HG03175 (cell line): ENCODE measurements at regions not wholly inside any gene's neighbourhood (a gene's known extent, or its start where the extent isn't known, plus 50 kb on each side); places are given as distances from the start of the nearest gene placed in this dataset.
A peak's percentile ranks its signal among the peaks of the same experiment; 100 is the strongest.

Experiments used
- ATAC-seq: cut with Tn5 transposase; IDR thresholded peaks from one replicate; pipeline ENCODE4 v1.9.1; 2021; ENCODE audit warnings: mild to moderate bottlenecking, moderate library complexity; ENCODE audit not compliant: unreplicated experiment

DNA sequence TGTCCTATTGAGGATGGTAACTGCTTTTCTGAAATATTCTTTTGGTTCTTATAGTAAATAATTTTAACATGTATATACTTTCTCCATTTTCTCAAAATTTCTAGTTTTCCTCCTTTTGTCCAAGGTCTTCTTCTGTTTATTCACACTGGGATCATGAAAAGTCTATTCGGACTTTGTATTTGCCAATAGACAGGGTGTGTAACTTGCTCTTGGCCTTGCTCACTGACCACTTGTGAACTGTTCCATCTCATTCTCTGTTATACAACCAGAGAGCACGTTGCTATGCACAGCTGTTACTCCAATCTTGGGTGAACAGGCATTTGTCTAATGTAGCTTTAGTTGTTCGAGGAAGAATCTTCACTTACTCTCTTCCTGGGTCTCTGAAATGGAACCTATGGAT lies 388.9 kb downstream of the SH3GL2 start:
- no peak for ATAC-seq

DNA sequence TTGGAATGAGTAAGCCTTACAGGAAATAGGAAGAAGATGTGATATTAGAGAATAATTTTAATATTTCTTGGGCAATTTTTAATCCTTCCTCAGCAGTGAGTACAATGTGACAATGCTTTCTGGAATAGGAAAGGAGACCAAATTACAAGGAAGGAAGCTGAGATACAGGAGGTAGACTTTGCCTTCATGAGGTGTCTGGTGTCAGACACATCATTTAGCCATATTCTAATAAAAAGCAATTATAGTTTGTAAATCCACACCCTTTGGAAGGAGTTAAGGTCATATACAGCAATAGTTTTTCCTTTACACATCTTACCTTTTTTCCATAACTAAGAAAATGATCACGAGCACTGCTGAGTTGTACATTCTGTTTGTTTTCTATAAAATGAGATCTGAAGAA lies 390.4 kb downstream of the SH3GL2 start:
- ATAC-seq, result no peak

DNA sequence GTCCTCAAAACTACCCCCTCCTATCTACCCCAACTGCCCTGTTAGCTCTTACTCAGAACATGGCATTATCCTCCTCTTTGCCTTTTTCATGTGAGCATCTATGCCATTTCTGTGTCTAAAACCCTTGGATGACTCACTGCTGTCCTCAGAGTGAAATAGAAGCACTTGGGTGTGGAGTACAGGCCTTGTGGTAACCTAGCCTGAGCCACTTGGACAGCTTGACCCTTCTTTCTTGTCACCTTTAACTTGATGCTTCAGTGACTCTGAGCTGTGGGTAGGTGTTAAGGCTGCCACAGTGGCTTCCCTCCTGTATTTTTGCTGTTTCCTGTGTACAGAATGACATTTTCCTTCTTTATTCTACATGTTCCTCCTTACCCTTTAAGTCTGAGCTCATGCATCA lies 391.4 kb downstream of the SH3GL2 start:
- peak; percentile 53 for ATAC-seq

DNA sequence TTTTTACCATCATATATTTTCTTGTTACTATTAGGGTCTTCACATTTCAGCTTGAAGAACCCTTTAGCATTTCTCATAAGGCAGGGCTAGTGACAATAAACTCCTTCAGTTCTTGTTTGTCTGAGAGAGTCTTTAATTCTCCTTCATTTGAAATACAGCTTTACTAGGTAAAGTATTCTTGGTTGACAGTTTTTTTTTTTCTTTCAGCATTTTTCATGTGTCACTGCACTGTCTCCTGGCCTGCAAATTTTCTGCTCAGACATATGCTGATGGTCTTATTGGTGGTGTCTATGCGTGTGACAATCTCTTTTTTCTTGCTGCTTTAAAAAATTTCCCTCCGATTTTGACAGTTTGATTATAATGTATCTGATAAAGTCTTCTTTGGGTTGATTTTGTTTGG lies 399.9 kb downstream of the SH3GL2 start:
- no peak for ATAC-seq

DNA sequence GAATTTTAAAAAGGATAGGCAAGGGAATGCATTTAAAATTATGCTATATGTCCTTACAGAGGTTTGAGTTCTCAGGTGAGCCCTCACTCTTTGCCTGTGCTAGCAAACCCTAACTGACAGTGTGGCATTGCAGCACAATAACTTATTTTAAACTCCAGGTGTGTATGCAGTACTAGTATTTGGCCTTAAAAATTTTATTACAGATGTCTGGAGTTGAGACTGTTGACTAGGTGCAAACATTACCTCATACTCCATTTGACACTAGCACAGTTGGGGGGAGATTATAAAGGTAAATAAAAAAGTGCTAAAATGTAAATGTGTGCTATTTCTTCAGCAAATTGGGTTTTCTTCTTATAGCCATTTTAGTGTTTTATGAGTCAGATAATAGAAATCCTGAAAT lies 407.7 kb downstream of the SH3GL2 start:
- no peak for ATAC-seq

DNA sequence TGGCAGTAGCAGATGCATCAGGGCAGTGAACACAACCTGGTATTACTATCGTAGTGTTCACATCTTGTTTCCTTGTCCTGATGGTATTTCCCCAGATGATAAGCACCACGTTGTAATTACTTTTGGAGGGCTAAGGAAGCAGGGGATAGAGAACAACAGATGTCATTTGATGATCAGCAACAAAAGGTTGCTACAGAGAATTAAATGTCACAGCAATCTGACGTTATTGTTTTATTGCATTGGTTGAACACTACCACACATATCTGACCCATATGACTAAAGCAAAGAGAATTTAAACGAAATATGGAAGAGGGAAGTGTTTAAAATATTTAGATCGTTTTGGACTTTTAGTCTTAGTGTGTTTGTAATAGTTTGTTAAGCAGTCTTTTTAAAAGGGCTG lies 408.3 kb downstream of the SH3GL2 start:
- ATAC-seq, result no peak

DNA sequence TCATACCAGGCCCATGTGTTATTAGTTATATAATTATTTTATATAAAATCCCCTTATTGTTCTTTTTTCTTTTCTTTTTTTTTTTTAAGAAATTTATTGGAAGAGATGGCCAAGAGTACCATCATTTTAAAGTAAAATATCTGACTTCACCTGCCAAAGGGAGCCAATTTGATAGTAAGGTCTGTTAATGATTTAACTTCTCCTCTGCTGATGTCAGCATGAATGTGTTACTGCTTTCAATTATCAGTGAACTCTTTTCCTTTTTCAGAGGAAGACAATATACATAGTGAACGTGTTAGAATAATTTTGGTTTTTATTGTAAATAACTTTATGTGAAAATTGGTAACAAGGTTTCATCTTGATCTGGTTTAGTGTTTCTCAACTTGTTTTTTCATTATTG lies 409.6 kb downstream of the SH3GL2 start:
- no peak for ATAC-seq

DNA sequence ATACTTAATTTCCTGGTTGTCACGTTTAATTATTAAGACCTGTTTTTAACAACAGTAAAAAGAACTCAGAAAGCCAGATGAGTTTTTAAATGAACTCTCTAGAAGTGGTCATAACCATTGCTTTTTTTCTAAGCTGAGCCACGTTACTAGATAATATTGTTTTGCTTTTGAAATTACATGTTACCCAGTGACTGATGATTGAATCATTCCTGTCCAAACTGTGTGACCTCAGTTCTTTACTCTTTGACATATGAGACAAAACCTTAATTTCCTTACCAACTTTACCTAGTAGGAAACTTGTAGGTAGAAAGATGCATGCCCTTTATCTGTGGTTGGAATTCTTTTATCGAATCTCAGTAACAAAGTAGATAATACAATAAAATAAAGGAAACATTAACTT lies 411.7 kb downstream of the SH3GL2 start:
- no peak for ATAC-seq

DNA sequence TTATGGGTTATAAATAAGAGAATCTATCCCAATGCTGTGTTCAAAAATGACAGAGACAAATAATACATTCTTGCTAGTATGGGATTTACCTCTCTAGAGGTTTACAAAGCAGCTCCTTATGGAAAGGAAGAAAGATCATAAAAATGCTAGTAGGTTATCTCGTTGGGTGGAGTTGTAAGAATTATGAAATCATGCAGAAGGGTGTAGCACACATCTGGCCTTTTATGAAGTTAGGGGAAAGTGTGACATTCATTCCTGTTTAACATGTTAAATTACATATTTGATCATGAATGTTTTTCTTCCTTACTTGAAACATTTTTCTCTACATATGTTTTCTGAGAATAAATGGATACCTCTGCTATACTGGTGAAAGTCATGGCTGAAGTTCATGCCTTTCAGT lies 414.2 kb downstream of the SH3GL2 start:
- no peak for ATAC-seq

DNA sequence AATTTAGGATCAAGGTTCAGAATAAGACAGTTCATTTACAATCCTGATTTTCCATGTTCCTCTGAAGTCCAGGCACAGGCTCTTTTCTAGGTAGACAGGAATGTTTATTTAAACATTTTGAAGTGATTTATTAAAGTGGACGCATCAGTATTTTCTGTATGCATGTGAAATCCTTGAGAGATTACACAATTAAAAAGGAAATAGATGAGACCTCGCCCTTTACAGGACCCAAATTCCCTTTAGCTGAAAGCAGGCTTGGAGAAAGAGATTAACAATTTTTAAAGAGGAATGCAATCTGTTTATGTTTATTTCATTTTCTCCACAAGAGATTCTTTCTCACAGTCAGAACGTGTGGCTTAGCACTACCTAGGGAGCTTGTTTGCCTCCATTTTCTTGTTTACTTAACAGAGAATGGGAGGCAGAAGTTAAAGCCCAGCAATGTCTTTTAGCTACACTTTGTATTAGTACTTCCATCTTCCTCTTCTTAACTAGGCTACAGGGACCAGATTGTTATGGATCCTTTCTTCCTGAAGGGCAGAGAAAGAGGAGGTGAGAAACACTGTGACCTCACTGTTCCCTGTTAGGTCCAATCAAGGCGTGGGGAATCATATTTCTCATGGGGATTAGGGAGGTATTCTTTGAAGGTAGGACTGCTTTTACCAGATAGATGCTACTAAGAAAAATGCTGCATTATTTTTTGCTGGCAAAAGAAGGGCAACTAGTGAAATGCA lies 416.0 kb downstream of the SH3GL2 start:
- ATAC-seq, result no peak

DNA sequence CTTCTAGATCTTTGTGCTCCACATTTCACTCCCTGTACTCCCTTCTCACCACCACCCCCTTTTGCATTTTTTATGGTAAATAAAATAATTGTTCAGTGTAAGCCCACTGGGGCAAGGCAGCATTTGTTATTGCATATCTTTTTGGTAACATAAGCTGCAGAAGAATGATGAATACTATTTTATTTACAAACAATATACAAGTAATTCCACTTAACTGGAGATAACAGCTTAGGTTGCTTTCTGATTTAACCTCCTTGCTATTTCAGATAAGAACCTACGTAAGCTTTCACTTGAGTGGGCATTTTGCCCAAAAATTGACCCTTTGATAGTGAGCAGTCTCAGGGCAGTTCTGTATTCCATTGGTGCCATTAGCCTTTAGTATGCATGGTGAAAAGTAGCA lies 417.9 kb downstream of the SH3GL2 start:
- ATAC-seq, result no peak

DNA sequence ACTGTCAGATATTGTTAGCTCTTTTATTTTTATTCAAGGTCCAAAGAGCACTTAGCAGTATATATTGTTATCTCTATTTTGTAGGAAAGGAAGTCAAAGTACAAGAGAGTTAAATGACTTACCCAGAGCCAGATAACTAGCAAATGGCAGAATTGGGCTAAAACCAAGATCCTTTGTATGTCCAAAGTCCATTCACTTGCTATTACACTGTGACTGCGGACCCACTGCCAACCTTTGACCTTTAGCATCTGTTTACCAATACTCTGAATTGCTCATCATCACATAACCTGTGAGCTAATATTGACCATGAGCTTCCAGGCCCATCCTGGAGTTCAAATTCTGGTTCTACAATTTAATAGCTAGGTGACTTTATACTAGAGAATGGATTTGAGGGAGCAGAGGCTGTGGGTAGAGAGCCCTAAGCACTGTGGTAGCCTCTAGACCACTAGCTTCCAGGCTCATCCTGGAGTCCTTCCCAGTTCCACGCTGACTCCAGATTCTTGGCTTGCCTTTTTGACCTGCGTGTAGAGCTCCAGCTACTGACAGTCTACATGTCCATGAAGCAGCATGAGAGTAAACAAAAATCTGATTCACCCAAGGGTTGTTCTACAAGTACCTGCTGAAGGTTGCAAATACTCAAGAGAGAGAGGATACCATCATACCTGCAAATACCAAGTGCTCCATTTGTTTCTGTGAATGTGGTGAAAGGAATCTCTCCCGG lies 424.0 kb downstream of the SH3GL2 start:
- no peak for ATAC-seq

DNA sequence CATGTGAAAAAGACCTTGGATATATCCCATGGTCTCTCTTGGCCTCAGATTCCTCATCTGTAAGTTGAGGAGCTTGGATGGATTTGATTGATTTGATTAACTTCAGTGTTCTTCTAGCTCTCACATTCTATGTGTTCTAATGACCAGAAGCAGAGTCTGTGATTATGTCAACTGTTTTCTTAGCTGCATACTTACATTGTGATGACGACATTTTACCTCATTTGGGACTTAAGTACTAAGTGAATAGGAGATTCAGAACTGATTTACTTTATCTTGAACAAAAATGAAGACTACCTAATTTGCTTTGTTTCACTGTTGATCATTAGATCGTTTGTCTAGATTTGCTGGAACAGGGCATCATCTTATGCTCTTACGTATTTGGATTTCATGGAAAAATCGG lies 427.7 kb downstream of the SH3GL2 start:
- no peak for ATAC-seq

DNA sequence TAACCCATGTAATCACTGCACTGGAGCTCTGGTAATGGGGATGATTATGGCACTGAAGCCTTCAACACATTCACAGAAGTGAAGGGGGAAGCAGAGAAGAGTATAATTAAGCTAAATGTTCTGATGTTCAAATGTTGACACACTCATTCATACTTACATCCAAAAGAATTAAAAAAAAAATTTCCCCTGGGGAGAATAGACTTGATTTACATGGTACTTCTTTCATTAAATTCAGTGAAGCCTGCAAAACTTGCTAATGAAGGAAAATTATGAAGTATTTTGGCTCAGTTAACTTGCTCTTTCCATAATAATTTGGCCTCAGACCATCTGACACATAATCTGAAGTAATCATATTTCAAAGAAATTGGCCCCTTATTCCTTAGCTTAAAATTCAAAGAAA lies 428.8 kb downstream of the SH3GL2 start:
- no peak for ATAC-seq

DNA sequence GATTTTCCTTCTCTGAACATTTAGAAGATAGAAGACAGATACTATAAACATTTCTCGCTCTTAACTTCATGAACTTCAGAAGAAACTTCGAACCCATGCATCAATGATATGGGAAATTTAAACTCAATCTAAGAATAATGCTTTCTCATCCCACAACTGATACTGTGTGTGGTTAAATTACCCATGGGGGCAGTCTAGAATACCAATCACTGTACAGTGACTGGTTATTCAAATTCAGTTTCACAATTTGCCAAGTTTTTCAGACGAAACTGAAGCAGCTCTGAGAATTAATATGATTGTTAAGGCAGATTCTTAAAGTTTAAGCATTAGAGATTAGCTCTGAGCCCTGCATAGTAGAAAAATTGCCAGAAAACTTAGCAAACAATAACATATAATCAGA lies 431.0 kb downstream of the SH3GL2 start:
- ATAC-seq, result no peak

DNA sequence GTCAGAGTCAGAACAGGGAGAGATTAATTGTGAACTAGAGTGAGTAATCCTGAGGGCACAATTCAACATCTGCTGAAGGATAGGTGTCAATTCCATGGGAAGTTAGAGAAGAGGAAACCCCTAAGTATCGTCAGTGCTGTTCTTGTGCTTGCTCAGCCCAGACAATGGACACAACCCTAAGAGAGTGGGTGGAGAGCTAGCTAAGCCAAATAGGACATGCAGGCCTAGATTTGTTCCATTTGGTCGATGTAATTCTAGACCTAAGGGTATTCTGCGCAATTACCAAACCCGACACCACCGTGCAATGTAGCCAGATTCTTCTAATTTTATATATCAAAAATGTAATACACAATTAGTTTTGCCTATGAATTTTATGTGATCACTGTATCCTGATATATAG lies 431.6 kb downstream of the SH3GL2 start:
- no peak for ATAC-seq

DNA sequence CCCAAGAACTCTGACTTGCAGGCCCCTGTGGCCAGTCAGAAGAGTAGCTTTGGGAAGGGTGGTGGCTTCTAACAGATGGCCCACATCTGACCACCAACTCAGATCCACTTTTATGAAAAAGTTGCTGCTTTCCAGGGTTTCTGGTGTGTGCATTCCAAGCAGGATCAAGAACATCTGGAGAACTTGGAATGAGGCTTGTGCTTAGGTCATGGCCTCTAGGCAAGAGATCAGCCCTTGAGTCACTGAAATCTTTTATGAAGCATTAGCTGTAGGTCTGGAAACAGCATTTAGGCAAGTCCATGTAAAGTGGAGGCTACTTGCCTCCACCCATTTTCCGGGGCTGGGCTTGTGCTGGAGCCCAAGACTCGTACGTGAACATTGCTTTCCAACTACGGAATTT lies 433.3 kb downstream of the SH3GL2 start:
- ATAC-seq, result no peak

DNA sequence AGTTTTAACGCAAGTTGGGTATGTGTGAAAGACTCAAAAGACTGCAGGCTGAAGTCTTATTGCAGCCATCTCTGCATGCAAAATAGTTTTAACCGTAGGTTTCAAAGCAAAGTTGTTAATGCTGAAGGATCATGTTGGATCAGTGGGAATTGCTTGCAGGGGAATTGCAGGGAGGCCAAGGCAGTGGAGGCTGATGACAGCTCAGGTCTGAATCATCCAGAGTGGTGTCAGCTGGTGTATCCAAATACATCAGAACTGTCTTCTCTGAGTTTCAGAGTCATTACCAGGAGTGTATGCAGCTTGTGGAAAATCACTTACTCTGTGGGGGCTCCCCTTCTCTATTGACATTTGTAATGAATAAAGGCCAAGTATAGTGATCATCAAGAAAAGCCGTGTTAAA lies 435.7 kb downstream of the SH3GL2 start:
- no peak for ATAC-seq

DNA sequence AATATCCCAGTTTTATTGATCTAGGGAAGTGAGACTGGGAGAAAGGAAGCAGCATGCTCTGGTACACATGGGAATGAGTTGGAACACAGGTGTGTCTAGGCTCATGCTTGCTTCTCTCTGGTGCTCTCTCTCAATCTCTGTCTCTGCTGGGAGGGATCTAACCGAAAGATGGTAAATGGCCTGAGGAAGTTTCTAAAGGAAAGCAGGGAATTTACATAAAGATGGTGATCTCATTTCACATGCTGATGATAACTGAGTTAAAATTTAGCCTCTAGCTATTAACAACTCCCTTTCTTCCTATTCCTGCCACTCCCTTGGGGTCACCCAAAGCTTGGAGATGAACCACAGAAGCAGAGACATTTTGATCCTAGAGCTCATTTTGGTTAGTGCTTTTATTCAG lies 436.2 kb downstream of the SH3GL2 start:
- no peak for ATAC-seq

DNA sequence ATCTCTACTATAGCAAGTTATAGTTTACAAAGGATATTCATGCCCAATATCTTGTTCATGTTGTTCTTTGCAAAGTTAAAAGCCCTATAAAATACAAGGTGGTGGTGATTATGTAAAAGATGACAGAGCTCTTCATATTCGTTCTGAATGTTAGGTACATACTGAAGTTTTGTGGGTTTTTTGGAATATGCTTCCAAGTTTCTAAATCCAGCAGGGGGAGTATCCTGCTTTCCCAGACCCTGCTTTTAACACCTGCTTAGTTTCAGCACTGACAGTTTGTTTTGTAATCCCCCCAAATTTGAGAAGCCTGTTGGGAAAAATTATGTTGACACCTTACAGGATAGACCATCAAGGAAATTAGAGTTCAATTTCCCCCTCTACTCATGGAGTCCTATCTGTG lies 438.3 kb downstream of the SH3GL2 start:
- no peak for ATAC-seq

DNA sequence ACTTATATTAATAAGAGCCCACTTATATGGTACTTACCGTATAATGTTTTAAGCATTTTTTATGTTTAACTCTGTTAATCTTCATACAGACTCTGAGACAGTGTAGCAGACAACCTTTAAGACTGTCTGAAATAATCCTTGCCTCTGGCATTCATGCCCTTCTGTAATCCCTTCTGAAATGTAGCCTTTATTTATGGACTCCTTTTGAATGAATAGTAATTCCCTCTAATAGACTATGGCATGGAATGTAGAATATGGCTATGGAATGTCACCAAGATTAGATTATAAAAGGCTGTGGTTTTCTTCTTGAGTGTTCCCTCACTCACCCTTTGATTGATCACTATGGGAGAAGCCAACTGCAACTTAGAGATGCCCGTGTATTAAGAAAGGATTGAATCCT lies 439.4 kb downstream of the SH3GL2 start:
- ATAC-seq, result no peak

DNA sequence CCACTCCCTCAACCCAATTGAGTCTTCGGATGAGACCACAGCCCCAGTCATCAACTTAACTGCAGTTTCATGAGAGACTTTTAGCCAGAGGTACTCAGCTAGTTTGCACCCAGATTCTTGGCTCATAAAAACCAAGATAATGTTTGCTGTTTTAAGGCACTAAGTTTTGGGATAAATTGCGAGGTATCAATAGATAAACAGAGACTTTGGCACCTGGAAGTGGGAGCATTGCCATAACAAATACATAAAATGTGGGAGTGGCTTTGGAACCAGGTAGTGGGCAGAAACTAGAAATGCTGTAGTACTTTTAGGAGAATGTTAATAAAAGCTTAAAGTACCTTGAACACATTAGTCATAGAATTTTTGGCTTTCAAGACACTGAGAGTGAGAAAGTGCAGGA lies 439.8 kb downstream of the SH3GL2 start:
- no peak for ATAC-seq
